Upper lobe of left lung (tissue), 6 donors: ENCODE measurements at regions not wholly inside any gene's neighbourhood (a gene's known extent, or its start where the extent isn't known, plus 50 kb on each side); places are given as distances from the start of the nearest gene placed in this dataset.

Experiments
- ATAC-seq, 2 donors: fragments of 200-7000 bp; cut with Tn5 transposase; one replicate each; pipeline ENCODE4 v1.9.1; 2022; ENCODE audit warnings: mild to moderate bottlenecking in 2 of 2, moderate library complexity in 2 of 2; ENCODE audit not compliant: low FRiP score in 2 of 2
- DNase-seq, 2 donors: peaks; one replicate each; pipeline ENCODE4 v3.0.0-alpha.2; 2019 to 2020
- H3K27ac ChIP-seq, 4 donors: fragments of 200-600 bp; sonication (generic); one replicate each; pipeline ENCODE4 v1.5.1; 2016 to 2019
- H3K27me3 ChIP-seq, 4 donors: fragments of 200-600 bp; sonication (generic); one replicate each; pipeline ENCODE4 v1.5.1; 2017 to 2019
- H3K36me3 ChIP-seq, 4 donors: fragments of 200-600 bp; sonication (generic); one replicate each; pipeline ENCODE4 v1.5.1; 2016 to 2019
- H3K4me1 ChIP-seq, 4 donors: fragments of 200-600 bp; sonication (generic); one replicate each; pipeline ENCODE4 v1.5.1; 2018 to 2019
- H3K4me3 ChIP-seq, 4 donors: fragments of 200-600 bp; sonication (generic); one replicate each; pipeline ENCODE4 v1.5.1; 2017 to 2019; ENCODE audit warnings: mild to moderate bottlenecking in 2 of 4, moderate library complexity in 1 of 4
- H3K9me3 ChIP-seq, 4 donors: fragments of 200-600 bp; sonication (generic); one replicate each; pipeline ENCODE4 v1.5.1; 2018 to 2019
- EP300 ChIP-seq, 4 donors: sonication (generic); formaldehyde crosslinking; IDR thresholded peaks; one replicate each; pipeline ENCODE4 v1.5.1; 2017; ENCODE audit warnings: antibody characterized with exemption in 4 of 4, control low read depth in 2 of 4
- POLR2A ChIP-seq, 4 donors: fragments of 450-650 bp; IDR thresholded peaks; one replicate each; pipeline ENCODE4 v1.5.1; 2016 to 2017; ENCODE audit warnings: antibody characterized with exemption in 4 of 4, mild to moderate bottlenecking in 2 of 4
- POLR2AphosphoS5 ChIP-seq, 2 donors: sonication (generic); formaldehyde crosslinking; IDR thresholded peaks; one replicate each; pipeline ENCODE4 v1.5.1; 2017; ENCODE audit warnings: antibody characterized with exemption in 2 of 2
- WGBS, 2 donors: methylation state at CpG; one replicate each; pipeline ENCODE4 v1.1.5; 2017 to 2018; 5-methylcytosine and 5-hydroxymethylcytosine counted together
- TF ChIP-seq, protein P1 (sequence below), 6 experiments: fragments of 450-650 bp in 4 of 6; fragments of 200-600 bp in 2 of 6; sonication (generic) in 2 of 6; IDR thresholded peaks; one replicate each; pipeline ENCODE4 v1.5.1; 2016 to 2019; ENCODE audit warnings: antibody characterized with exemption in 6 of 6
- donor health status: DM: no; HTN: no; CAD: no; lungs with moderate emphysema.
- donor health status: DM: no; HTN: yes; CAD: no; lungs with severe emphysema.

DNA sequence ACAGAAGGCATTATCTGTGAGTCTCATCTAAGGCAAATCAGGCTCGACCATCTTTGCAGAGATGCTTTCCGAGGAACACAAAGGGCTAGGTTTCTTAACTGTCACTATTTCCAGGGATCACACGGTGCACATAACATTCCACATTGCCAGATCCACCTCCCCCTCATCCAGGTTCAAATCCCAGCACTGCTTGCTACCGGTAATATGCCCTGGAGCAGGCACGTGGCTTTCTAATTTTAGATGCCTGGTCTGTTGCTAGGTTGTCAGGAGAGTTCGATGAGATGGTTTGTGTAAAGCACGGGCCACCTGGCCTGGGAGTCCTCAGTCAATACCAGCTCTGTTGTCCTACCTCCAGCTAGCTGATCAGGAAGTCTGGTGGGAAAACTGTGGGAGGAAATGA lies 598.6 kb downstream of the NPHP4 start:
- WGBS, 2 donors: 69 to 88% methylated on average over 7 of the region's 7 CpGs
- no peak for ATAC-seq

GRCh38 chr1:5393146-5393545 lies 599.1 kb downstream of the NPHP4 start:
- Histone ChIP-seq H3K27me3 (no peaks in the 10 kb centered on the region), H3K4me1 (no peaks in the 10 kb centered on the region), H3K9me3 (no peaks in the 10 kb centered on the region), H3K4me3 (no peak overlapping the region), H3K36me3 (no peaks in the 10 kb centered on the region), H3K27ac (no peak overlapping the region)
- DNase-seq: no peak
- WGBS, 2 donors: 65 to 69% methylated on average over 5 of the region's 5 CpGs
- TF ChIP-seq EP300 (IDR thresholded peaks at IDR 0.05) (no peak), POLR2A (IDR thresholded peaks at IDR 0.05) (no peak), POLR2AphosphoS5 (IDR thresholded peaks at IDR 0.05) (no peak)
- TF ChIP-seq, protein P1, sequence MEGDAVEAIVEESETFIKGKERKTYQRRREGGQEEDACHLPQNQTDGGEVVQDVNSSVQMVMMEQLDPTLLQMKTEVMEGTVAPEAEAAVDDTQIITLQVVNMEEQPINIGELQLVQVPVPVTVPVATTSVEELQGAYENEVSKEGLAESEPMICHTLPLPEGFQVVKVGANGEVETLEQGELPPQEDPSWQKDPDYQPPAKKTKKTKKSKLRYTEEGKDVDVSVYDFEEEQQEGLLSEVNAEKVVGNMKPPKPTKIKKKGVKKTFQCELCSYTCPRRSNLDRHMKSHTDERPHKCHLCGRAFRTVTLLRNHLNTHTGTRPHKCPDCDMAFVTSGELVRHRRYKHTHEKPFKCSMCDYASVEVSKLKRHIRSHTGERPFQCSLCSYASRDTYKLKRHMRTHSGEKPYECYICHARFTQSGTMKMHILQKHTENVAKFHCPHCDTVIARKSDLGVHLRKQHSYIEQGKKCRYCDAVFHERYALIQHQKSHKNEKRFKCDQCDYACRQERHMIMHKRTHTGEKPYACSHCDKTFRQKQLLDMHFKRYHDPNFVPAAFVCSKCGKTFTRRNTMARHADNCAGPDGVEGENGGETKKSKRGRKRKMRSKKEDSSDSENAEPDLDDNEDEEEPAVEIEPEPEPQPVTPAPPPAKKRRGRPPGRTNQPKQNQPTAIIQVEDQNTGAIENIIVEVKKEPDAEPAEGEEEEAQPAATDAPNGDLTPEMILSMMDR (IDR thresholded peaks at IDR 0.05): no peak
- no peak for ATAC-seq

More for the DNA sequence above, 598.6 kb downstream of the NPHP4 start:
- no peaks in the 10 kb centered on the region for H3K4me1 ChIP-seq
- no peaks in the 10 kb centered on the region for H3K9me3 ChIP-seq
- H3K4me3 ChIP-seq: no peak overlapping the region
- H3K27ac ChIP-seq: no peak overlapping the region
- H3K36me3 ChIP-seq: no peaks in the 10 kb centered on the region
- TF ChIP-seq POLR2A (IDR thresholded peaks at IDR 0.05) (no peak), EP300 (IDR thresholded peaks at IDR 0.05) (no peak), POLR2AphosphoS5 (IDR thresholded peaks at IDR 0.05) (no peak)
- TF ChIP-seq, protein P1 (IDR thresholded peaks at IDR 0.05): no peak
- no peaks in the 10 kb centered on the region for H3K27me3 ChIP-seq
- no peak for DNase-seq

DNA sequence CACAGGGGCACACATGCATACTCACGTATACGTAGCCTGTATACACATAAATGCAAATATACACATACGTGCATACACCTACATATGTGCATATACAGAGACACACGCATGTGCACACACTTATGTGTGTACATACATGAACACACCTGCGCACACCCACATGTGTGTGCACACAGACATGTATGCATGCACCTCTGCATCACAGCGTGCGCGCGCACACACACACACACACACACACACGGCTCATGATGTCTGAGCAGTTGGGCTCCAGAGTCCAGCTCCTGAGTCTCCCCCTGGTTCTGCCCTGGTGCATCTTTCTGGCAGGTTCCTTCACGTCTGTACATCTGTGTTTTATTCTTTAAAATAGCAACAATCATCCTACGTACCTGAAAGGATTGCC lies 600.5 kb downstream of the NPHP4 start:
- DNase-seq (no peak), ATAC-seq (no peak)
- no peaks in the 10 kb centered on the region for H3K36me3 ChIP-seq
- no peak overlapping the region for H3K4me3 ChIP-seq
- H3K4me1 ChIP-seq: no peaks in the 10 kb centered on the region
- 96% methylated on average over 12 of the region's 12 CpGs for WGBS, 2 donors
- H3K9me3 ChIP-seq: no peaks in the 10 kb centered on the region
- no peak for TF ChIP-seq EP300 (IDR thresholded peaks at IDR 0.05)
- no peak for TF ChIP-seq POLR2AphosphoS5 (IDR thresholded peaks at IDR 0.05)
- no peak for TF ChIP-seq POLR2A (IDR thresholded peaks at IDR 0.05)
- TF ChIP-seq, protein P1 (IDR thresholded peaks at IDR 0.05): no peak
- H3K27me3 ChIP-seq: no peaks in the 10 kb centered on the region
- no peak overlapping the region for H3K27ac ChIP-seq

DNA sequence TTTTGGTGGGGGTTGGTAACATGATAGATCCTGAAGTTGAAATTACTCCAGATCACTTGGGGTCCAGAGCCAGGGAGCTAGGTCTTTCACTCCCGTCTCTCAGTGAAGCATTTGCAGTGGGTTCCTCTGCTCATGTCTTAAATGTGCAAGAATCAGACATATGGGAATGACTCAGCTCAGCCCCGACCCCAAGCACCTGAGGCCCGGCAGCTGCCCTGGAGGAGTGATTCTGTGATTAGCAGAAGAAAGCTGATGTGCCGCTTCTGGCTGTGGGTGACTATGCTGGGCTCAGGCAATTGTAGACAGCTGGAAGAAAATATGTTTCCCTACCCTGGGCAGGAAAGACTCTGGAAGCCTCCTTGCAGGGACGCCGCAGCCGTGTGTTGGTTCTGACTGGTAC lies 601.7 kb downstream of the NPHP4 start:
- H3K36me3 ChIP-seq: no peaks in the 10 kb centered on the region
- H3K27ac ChIP-seq: no peak overlapping the region
- DNase-seq (no peak), ATAC-seq (no peak)
- no peaks in the 10 kb centered on the region for H3K27me3 ChIP-seq
- TF ChIP-seq POLR2A (IDR thresholded peaks at IDR 0.05) (no peak), POLR2AphosphoS5 (IDR thresholded peaks at IDR 0.05) (no peak), EP300 (IDR thresholded peaks at IDR 0.05) (no peak)
- TF ChIP-seq, protein P1 (IDR thresholded peaks at IDR 0.05): no peak
- 67 to 86% methylated on average over 6 to 7 of the region's 7 CpGs for WGBS, 2 donors
- no peaks in the 10 kb centered on the region for H3K9me3 ChIP-seq
- no peaks in the 10 kb centered on the region for H3K4me1 ChIP-seq
- H3K4me3 ChIP-seq: no peak overlapping the region

DNA sequence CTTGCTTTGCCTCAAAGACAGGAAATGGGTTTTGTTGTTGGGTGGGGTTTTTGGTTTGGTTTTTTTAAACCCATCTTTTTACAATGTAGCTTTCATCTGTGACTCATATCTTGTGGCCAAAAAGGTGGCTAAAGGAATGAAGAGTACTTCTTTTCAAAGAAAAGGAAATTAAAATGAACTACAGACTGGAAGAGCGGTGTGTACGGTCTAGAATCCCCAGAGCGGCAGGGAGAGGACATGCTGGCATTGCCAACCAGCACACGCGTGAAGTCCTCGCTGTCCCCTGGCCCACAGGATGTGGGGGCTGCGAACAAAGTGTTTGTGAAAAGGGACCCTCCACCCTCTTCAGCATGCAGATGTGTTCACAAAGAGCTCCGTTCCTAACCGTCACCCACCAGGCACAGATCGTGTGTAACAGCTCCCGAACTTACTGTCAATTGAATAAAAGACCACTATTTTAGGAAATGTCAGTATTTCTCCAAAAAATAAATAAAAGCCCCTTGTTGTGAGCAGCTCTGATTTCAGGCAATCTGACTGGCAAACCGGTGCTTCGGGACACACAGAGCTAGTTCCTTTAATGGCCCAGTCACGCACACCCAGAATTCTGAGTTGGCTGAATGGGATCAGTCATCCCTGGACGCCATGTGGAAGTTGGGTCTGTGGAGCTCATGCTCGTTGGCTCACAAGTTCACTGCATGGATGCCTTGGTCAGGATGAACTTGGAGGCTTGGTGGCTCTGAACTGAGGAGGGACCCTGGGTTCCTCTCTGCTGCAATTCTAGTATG lies 602.9 kb downstream of the NPHP4 start:
- ATAC-seq (no peak), DNase-seq (no peak)
- no peaks in the 10 kb centered on the region for H3K27me3 ChIP-seq
- 84 to 89% methylated on average over 16 of the region's 16 CpGs for WGBS, 2 donors
- H3K4me3 ChIP-seq: no peak overlapping the region
- no peak overlapping the region for H3K27ac ChIP-seq
- no peaks in the 10 kb centered on the region for H3K4me1 ChIP-seq
- H3K9me3 ChIP-seq: no peaks in the 10 kb centered on the region
- H3K36me3 ChIP-seq: no peaks in the 10 kb centered on the region
- TF ChIP-seq POLR2AphosphoS5 (IDR thresholded peaks at IDR 0.05) (no peak), POLR2A (IDR thresholded peaks at IDR 0.05) (no peak), EP300 (IDR thresholded peaks at IDR 0.05) (no peak)
- TF ChIP-seq, protein P1 (IDR thresholded peaks at IDR 0.05): no peak
